GM12873 (cell line): ENCODE measurements at regions not wholly inside any gene's neighbourhood (a gene's known extent, or its start where the extent isn't known, plus 50 kb on each side); places are given as distances from the start of the nearest gene placed in this dataset.

ENCODE experiments used
- TF ChIP-seq, protein P1 (sequence below): IDR thresholded peaks from 2 replicates; pipeline ENCODE4 v1.5.1; 2012; ENCODE audit warnings: low read depth, mild to moderate bottlenecking, moderate library complexity, low read length, control low read depth; ENCODE audit not compliant: insufficient read depth; ENCODE audit errors: missing control alignments

DNA sequence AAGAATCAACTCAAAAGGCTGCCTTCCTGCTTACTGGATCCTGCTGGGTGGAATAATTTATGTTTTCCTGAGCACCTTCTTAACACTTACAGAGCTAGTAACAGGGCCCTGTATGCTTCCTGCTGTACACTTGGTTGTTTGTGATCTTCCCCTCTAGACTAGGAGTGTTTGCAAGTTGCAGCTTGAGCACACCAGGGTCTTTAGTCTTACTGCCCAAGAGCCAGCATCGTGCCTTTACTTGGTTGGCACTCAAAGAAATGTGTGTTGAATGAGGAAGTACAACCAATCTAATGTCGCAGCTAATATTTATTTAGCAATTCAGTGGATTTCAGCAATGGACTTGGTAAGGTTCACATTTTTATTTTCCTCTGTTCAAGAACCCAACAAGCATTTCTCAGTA lies 57.5 kb upstream of the HAND1 start:
- TF ChIP-seq, protein P1, sequence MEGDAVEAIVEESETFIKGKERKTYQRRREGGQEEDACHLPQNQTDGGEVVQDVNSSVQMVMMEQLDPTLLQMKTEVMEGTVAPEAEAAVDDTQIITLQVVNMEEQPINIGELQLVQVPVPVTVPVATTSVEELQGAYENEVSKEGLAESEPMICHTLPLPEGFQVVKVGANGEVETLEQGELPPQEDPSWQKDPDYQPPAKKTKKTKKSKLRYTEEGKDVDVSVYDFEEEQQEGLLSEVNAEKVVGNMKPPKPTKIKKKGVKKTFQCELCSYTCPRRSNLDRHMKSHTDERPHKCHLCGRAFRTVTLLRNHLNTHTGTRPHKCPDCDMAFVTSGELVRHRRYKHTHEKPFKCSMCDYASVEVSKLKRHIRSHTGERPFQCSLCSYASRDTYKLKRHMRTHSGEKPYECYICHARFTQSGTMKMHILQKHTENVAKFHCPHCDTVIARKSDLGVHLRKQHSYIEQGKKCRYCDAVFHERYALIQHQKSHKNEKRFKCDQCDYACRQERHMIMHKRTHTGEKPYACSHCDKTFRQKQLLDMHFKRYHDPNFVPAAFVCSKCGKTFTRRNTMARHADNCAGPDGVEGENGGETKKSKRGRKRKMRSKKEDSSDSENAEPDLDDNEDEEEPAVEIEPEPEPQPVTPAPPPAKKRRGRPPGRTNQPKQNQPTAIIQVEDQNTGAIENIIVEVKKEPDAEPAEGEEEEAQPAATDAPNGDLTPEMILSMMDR: no peak

DNA sequence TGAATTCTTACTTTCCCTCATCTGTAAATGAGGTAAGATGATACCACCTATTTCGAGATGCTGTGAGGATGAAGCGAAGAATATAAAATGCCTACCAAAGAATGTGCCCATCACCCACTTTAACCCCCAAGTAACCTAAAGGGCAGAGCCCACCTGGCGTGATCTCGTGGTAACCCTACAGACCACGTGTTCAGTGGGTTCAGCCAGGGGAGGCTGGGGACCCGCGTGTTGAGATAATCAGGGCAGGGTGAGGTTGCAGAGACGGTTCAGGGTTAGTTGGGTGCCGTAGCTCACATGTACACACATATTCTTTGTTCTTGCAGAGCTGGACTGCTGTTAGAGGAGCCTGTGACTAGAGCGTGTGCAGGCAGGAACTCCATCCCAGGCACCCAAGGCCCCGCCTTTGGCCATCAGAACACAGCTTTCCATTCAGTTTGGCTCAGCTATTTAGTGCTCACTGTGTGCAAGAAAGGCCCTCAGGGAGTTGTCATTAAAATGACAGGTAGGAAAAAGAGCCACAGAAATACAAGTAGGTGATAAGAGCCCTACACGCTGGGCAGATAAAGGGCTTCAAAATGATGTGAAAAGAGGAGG lies 56.5 kb upstream of the HAND1 start:
- TF ChIP-seq, protein P1: no peak

DNA sequence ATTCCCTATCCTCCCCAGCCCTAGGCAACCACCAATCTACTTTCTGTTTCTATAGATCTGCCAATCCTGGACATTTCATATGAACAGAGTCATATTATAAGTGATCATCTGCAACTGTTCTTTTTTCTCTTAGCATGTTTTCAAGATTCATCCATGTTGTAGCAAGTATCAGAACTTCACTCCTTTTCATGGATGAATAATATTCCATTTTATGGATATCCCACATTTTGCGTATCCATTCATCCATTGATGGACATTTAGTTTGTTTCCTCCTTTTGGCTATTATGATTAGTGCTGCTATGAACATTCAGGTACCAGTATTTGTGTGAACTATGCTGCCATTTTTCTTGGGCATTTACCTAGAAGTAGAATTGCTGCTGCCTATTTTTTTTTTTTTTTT lies 51.3 kb upstream of the HAND1 start:
- TF ChIP-seq, protein P1: no peak

DNA sequence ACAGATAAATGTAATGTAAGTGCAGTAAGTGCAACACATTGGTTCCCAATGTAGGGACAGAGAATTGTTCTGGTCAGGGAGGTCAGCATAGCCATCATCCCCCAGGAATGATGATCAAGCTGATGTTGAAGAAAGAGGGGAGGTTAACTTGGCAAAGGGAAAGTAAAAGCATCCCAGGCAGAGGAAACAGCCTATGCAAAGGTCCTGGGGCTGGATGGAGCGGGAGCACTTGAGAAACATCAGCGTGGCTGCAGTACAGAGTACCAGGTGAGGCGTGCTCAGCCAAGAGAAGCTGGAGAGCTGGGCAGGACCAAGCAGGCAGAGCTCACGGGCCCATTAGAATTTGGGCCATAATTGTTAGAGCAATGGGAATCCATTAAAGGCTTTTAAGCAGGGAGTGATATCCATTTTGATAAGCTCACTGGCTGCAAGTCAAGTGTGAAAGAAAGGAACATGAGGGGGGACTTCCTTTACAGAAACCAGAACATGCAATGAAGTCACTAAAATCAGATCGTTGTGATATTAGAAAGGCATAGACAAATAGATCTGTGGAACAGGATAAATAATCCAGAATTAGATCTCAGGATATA lies 50.1 kb upstream of the HAND1 start:
- TF ChIP-seq, protein P1: no peak
